GM23338 (cell line): ENCODE measurements at regions not wholly inside any gene's neighbourhood (a gene's known extent, or its start where the extent isn't known, plus 50 kb on each side); places are given as distances from the start of the nearest gene placed in this dataset.

Experiments used
- ATAC-seq: fragments of 200-7000 bp; cut with Tn5 transposase; 3 replicates; pipeline ENCODE4 v1.9.1; 2020
- DNase-seq: peaks from one replicate; pipeline ENCODE4 v3.0.0-alpha.2; 2015; ENCODE audit warnings: low spot score
- H2AFZ ChIP-seq: fragments of 200-600 bp; sonication (generic); 2 replicates; pipeline ENCODE4 v1.8.0; 2016; ENCODE audit warnings: antibody characterized with exemption, mild to moderate bottlenecking, moderate library complexity
- H3F3A ChIP-seq: fragments of 200-600 bp; sonication (generic); replicated peaks from 2 replicates; pipeline ENCODE4 v1.8.0; 2017; ENCODE audit warnings: antibody characterized with exemption, mixed run types, low read depth
- H3K27ac ChIP-seq: fragments of 200-600 bp; sonication (generic); 2 replicates; pipeline ENCODE4 v1.6.1; 2016; ENCODE audit warnings: low read depth
- H3K27me3 ChIP-seq: fragments of 200-600 bp; sonication (generic); 2 replicates; pipeline ENCODE4 v1.8.0; 2016; ENCODE audit warnings: mild to moderate bottlenecking, mixed run types, moderate library complexity; ENCODE audit not compliant: insufficient read depth
- H3K36me3 ChIP-seq: fragments of 200-600 bp; sonication (generic); 2 replicates; pipeline ENCODE4 v1.8.0; 2016; ENCODE audit warnings: mild to moderate bottlenecking; ENCODE audit not compliant: insufficient read depth
- H3K4me1 ChIP-seq: fragments of 200-600 bp; sonication (generic); 2 replicates; pipeline ENCODE4 v1.8.0; 2016; ENCODE audit warnings: mild to moderate bottlenecking, moderate library complexity; ENCODE audit not compliant: insufficient read depth
- H3K4me2 ChIP-seq: fragments of 200-600 bp; sonication (generic); 2 replicates; pipeline ENCODE4 v1.7.1; 2017; ENCODE audit warnings: mixed run types
- H3K4me3 ChIP-seq: fragments of 200-600 bp; sonication (generic); 2 replicates; pipeline ENCODE4 v1.6.1; 2016; ENCODE audit warnings: mixed run types
- H3K79me2 ChIP-seq: fragments of 200-600 bp; sonication (generic); replicated peaks from 2 replicates; pipeline ENCODE4 v1.8.0; 2017; ENCODE audit warnings: mild to moderate bottlenecking; ENCODE audit not compliant: insufficient read depth
- H3K9me2 ChIP-seq: fragments of 200-600 bp; sonication (generic); 2 replicates; pipeline ENCODE4 v1.8.0; 2017; ENCODE audit not compliant: insufficient read depth
- H4K20me1 ChIP-seq: fragments of 200-600 bp; sonication (generic); replicated peaks from 2 replicates; pipeline ENCODE4 v1.8.0; 2017; ENCODE audit warnings: mild to moderate bottlenecking; ENCODE audit not compliant: insufficient read depth
- H3K27ac Mint-ChIP-seq: 2 replicates; pipeline ENCODE4 v1.8.0; 2020; ENCODE audit warnings: inconsistent platforms, mild to moderate bottlenecking, moderate library complexity, mixed read lengths
- H3K27me3 Mint-ChIP-seq: 3 replicates; pipeline ENCODE4 v1.8.0; 2022; ENCODE audit warnings: low read depth, mild to moderate bottlenecking, moderate library complexity, mixed read lengths, inconsistent platforms; ENCODE audit not compliant: insufficient read depth, poor library complexity
- H3K36me3 Mint-ChIP-seq: 3 replicates; pipeline ENCODE4 v1.8.0; 2021; ENCODE audit warnings: low read depth, mild to moderate bottlenecking, inconsistent platforms, moderate library complexity, mixed read lengths
- H3K4me1 Mint-ChIP-seq: 3 replicates; pipeline ENCODE4 v1.8.0; 2020; ENCODE audit warnings: mild to moderate bottlenecking, inconsistent platforms, mixed read lengths
- H3K4me3 Mint-ChIP-seq: 3 replicates; pipeline ENCODE4 v1.8.0; 2021; ENCODE audit warnings: moderate library complexity, mild to moderate bottlenecking, inconsistent platforms, mixed read lengths
- H3K9me3 Mint-ChIP-seq: 3 replicates; pipeline ENCODE4 v1.8.0; 2020; ENCODE audit warnings: moderate library complexity, mild to moderate bottlenecking, inconsistent platforms, mixed read lengths
- CREB1 ChIP-seq: fragments of 250-450 bp; sonication (Bioruptor Pico); IDR thresholded peaks from 2 replicates; pipeline ENCODE4 v1.5.0; 2020; ENCODE audit warnings: low read depth, mild to moderate bottlenecking, moderate library complexity
- EZH2 ChIP-seq: fragments of 200-600 bp; sonication (generic); IDR thresholded peaks from one replicate; pipeline ENCODE4 v1.8.0; 2017; ENCODE audit warnings: antibody characterized with exemption, mild to moderate bottlenecking, low read depth; ENCODE audit not compliant: unreplicated experiment
- EZH2phosphoT487 ChIP-seq: fragments of 200-600 bp; sonication (generic); IDR thresholded peaks from one replicate; pipeline ENCODE4 v1.8.1; 2018; ENCODE audit warnings: antibody characterized with exemption; ENCODE audit not compliant: unreplicated experiment
- JUNB ChIP-seq: IDR thresholded peaks from one replicate; pipeline ENCODE4 v1.6.1; 2016; ENCODE audit warnings: antibody characterized with exemption; ENCODE audit not compliant: unreplicated experiment
- NANOG ChIP-seq: IDR thresholded peaks from 2 replicates; pipeline ENCODE4 v1.6.1; 2016; ENCODE audit warnings: antibody characterized with exemption, borderline replicate concordance
- POLR2AphosphoS5 ChIP-seq: IDR thresholded peaks from 2 replicates; pipeline ENCODE4 v1.6.1; 2016; ENCODE audit warnings: antibody characterized with exemption, low read depth
- STAT1 ChIP-seq: IDR thresholded peaks from one replicate; pipeline ENCODE4 v1.6.1; 2016; ENCODE audit warnings: antibody characterized with exemption; ENCODE audit not compliant: unreplicated experiment
- ZNF114 ChIP-seq: fragments of 250-450 bp; sonication (Bioruptor Pico); IDR thresholded peaks from 2 replicates; pipeline ENCODE4 v1.5.0; 2020; ENCODE audit warnings: mild to moderate bottlenecking, moderate library complexity
- ZNF331 ChIP-seq: fragments of 250-450 bp; sonication (Bioruptor Pico); IDR thresholded peaks from 2 replicates; pipeline ENCODE4 v1.5.0; 2020; ENCODE audit warnings: low read depth, mild to moderate bottlenecking, moderate library complexity
- TF ChIP-seq, protein P1 (sequence below), 2 experiments: fragments of 200-600 bp in 1 of 2; sonication (generic) in 1 of 2; conservative IDR thresholded peaks; 2 replicates each; pipeline versions ENCODE4 v1.5.1 to v1.6.1; 2016 to 2017; ENCODE audit warnings: antibody characterized with exemption in 2 of 2, low read depth in 2 of 2, mild to moderate bottlenecking in 2 of 2, moderate library complexity in 1 of 2
- TF ChIP-seq, protein P2 (sequence below): IDR thresholded peaks from 2 replicates; pipeline ENCODE4 v1.6.1; 2016; ENCODE audit warnings: antibody characterized with exemption
- TF ChIP-seq, protein P3 (sequence below): fragments of 250-450 bp; sonication (Bioruptor Pico); IDR thresholded peaks from 2 replicates; pipeline ENCODE4 v1.5.0; 2020; ENCODE audit warnings: mild to moderate bottlenecking, moderate library complexity
- TF ChIP-seq, protein P4 (sequence below): IDR thresholded peaks from one replicate; pipeline ENCODE4 v1.6.1; 2018; ENCODE audit warnings: antibody characterized with exemption; ENCODE audit not compliant: unreplicated experiment

DNA sequence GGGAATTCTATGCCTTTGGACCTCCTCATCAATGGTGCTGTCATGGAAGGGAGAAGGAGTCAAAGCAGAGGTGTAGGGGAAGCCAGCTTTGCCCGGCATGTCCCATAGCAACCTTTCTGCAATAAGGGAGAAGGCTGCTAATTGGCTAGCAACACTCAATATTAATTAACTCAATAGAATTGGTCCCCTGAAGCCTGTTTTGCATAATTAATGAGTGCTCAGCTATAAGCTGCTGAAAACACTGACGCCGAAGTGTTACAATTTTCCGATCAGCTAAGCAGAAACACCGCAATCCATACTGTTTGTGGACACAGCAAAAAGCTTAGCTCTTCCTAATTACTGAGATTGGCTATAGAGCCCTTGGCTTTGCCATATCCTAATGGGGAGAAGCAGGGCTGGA, 245.0 kb downstream of the CSNK2A3 start:
- Mint-ChIP-seq H3K9me3 (no peaks in the 10 kb centered on the region), H3K4me1 (peaks cover 4% of the 10 kb centered on the region; the same call in 1 of the 3 replicates), H3K27me3 (no peaks in the 10 kb centered on the region), H3K4me3 (no peak overlapping the region), H3K27ac (no peak overlapping the region), H3K36me3 (no peaks in the 10 kb centered on the region)
- H3K27ac ChIP-seq: no peak overlapping the region
- H3K27me3 ChIP-seq: no peaks in the 10 kb centered on the region
- H3K4me3 ChIP-seq: no peak overlapping the region
- ATAC-seq (no peak), DNase-seq (no peak)
- H3K9me2 ChIP-seq: no peaks in the 10 kb centered on the region; the same call in 1 of the 2 replicates
- no peak overlapping the region for H2AFZ ChIP-seq
- no peak for TF ChIP-seq JUNB
- TF ChIP-seq, protein P1, sequence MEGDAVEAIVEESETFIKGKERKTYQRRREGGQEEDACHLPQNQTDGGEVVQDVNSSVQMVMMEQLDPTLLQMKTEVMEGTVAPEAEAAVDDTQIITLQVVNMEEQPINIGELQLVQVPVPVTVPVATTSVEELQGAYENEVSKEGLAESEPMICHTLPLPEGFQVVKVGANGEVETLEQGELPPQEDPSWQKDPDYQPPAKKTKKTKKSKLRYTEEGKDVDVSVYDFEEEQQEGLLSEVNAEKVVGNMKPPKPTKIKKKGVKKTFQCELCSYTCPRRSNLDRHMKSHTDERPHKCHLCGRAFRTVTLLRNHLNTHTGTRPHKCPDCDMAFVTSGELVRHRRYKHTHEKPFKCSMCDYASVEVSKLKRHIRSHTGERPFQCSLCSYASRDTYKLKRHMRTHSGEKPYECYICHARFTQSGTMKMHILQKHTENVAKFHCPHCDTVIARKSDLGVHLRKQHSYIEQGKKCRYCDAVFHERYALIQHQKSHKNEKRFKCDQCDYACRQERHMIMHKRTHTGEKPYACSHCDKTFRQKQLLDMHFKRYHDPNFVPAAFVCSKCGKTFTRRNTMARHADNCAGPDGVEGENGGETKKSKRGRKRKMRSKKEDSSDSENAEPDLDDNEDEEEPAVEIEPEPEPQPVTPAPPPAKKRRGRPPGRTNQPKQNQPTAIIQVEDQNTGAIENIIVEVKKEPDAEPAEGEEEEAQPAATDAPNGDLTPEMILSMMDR (conservative IDR thresholded peaks at IDR 0.05; ENCODE audit: low read depth in 2 of 2): no peak
- no peak for TF ChIP-seq EZH2
- TF ChIP-seq ZNF331 (CRISPR knock-in tag): no peak
- TF ChIP-seq, protein P2, sequence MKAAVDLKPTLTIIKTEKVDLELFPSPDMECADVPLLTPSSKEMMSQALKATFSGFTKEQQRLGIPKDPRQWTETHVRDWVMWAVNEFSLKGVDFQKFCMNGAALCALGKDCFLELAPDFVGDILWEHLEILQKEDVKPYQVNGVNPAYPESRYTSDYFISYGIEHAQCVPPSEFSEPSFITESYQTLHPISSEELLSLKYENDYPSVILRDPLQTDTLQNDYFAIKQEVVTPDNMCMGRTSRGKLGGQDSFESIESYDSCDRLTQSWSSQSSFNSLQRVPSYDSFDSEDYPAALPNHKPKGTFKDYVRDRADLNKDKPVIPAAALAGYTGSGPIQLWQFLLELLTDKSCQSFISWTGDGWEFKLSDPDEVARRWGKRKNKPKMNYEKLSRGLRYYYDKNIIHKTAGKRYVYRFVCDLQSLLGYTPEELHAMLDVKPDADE: no peak
- TF ChIP-seq, protein P3, sequence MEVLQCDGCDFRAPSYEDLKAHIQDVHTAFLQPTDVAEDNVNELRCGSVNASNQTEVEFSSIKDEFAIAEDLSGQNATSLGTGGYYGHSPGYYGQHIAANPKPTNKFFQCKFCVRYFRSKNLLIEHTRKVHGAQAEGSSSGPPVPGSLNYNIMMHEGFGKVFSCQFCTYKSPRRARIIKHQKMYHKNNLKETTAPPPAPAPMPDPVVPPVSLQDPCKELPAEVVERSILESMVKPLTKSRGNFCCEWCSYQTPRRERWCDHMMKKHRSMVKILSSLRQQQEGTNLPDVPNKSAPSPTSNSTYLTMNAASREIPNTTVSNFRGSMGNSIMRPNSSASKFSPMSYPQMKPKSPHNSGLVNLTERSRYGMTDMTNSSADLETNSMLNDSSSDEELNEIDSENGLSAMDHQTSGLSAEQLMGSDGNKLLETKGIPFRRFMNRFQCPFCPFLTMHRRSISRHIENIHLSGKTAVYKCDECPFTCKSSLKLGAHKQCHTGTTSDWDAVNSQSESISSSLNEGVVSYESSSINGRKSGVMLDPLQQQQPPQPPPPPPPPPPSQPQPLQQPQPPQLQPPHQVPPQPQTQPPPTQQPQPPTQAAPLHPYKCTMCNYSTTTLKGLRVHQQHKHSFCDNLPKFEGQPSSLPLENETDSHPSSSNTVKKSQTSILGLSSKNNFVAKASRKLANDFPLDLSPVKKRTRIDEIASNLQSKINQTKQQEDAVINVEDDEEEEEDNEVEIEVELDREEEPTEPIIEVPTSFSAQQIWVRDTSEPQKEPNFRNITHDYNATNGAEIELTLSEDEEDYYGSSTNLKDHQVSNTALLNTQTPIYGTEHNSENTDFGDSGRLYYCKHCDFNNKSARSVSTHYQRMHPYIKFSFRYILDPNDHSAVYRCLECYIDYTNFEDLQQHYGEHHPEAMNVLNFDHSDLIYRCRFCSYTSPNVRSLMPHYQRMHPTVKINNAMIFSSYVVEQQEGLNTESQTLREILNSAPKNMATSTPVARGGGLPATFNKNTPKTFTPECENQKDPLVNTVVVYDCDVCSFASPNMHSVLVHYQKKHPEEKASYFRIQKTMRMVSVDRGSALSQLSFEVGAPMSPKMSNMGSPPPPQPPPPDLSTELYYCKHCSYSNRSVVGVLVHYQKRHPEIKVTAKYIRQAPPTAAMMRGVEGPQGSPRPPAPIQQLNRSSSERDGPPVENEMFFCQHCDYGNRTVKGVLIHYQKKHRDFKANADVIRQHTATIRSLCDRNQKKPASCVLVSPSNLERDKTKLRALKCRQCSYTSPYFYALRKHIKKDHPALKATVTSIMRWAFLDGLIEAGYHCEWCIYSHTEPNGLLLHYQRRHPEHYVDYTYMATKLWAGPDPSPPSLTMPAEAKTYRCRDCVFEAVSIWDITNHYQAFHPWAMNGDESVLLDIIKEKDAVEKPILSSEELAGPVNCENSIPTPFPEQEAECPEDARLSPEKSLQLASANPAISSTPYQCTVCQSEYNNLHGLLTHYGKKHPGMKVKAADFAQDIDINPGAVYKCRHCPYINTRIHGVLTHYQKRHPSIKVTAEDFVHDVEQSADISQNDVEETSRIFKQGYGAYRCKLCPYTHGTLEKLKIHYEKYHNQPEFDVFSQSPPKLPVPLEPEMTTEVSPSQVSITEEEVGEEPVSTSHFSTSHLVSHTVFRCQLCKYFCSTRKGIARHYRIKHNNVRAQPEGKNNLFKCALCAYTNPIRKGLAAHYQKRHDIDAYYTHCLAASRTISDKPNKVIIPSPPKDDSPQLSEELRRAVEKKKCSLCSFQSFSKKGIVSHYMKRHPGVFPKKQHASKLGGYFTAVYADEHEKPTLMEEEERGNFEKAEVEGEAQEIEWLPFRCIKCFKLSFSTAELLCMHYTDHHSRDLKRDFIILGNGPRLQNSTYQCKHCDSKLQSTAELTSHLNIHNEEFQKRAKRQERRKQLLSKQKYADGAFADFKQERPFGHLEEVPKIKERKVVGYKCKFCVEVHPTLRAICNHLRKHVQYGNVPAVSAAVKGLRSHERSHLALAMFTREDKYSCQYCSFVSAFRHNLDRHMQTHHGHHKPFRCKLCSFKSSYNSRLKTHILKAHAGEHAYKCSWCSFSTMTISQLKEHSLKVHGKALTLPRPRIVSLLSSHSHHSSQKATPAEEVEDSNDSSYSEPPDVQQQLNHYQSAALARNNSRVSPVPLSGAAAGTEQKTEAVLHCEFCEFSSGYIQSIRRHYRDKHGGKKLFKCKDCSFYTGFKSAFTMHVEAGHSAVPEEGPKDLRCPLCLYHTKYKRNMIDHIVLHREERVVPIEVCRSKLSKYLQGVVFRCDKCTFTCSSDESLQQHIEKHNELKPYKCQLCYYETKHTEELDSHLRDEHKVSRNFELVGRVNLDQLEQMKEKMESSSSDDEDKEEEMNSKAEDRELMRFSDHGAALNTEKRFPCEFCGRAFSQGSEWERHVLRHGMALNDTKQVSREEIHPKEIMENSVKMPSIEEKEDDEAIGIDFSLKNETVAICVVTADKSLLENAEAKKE (CRISPR knock-in tag): no peak
- TF ChIP-seq POLR2AphosphoS5: no peak
- TF ChIP-seq CREB1 (CRISPR knock-in tag): no peak
- TF ChIP-seq EZH2phosphoT487: no peak
- no peak for TF ChIP-seq ZNF114 (CRISPR knock-in tag)
- no peak for TF ChIP-seq STAT1
- TF ChIP-seq, protein P4, sequence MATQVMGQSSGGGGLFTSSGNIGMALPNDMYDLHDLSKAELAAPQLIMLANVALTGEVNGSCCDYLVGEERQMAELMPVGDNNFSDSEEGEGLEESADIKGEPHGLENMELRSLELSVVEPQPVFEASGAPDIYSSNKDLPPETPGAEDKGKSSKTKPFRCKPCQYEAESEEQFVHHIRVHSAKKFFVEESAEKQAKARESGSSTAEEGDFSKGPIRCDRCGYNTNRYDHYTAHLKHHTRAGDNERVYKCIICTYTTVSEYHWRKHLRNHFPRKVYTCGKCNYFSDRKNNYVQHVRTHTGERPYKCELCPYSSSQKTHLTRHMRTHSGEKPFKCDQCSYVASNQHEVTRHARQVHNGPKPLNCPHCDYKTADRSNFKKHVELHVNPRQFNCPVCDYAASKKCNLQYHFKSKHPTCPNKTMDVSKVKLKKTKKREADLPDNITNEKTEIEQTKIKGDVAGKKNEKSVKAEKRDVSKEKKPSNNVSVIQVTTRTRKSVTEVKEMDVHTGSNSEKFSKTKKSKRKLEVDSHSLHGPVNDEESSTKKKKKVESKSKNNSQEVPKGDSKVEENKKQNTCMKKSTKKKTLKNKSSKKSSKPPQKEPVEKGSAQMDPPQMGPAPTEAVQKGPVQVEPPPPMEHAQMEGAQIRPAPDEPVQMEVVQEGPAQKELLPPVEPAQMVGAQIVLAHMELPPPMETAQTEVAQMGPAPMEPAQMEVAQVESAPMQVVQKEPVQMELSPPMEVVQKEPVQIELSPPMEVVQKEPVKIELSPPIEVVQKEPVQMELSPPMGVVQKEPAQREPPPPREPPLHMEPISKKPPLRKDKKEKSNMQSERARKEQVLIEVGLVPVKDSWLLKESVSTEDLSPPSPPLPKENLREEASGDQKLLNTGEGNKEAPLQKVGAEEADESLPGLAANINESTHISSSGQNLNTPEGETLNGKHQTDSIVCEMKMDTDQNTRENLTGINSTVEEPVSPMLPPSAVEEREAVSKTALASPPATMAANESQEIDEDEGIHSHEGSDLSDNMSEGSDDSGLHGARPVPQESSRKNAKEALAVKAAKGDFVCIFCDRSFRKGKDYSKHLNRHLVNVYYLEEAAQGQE: no peak
- TF ChIP-seq NANOG: no peak
- no peaks in the 10 kb centered on the region for H3F3A ChIP-seq
- no peaks in the 10 kb centered on the region for H3K36me3 ChIP-seq
- H3K4me1 ChIP-seq: no peaks in the 10 kb centered on the region
- no peak overlapping the region for H3K4me2 ChIP-seq
- H3K79me2 ChIP-seq: no peaks in the 10 kb centered on the region
- H4K20me1 ChIP-seq: no peaks in the 10 kb centered on the region
